Femur (tissue), 1 donor: ENCODE measurements at regions not wholly inside any gene's neighbourhood (a gene's known extent, or its start where the extent isn't known, plus 50 kb on each side); places are given as distances from the start of the nearest gene placed in this dataset.

Experiments
- DNase-seq: peaks from one replicate; pipeline ENCODE4 v3.0.0-alpha.2; 2017

DNA sequence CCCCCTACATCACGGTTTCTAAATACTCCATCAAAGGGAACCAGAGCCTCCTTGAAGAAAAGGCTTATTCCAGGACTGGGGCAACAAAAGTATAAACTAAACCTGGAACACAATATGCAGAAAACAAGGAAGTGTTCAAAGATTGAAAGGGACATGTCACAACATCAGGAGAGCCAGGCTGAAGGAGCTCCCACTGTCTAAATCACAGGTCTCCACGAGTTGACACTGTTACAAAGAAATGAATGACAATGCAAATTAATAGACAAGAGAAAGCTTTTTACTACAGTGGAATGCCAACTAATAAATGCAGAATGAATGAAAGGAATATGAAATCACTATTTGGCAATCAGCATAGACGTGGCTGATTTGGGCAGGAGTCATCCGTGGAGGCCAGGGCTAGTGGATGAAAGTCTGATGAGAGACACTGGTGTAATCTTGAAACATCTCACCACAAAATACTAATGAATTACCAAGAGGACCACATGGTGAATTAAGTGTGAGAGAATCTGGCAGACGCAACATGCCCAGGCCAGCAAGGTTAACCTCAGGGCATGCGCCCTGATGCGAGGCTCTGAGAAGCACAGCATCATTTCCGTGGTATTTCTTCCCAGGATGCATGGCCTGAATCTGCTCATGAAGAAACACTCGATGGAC is 123.8 kb upstream of the TJP1 start:
- no peak for DNase-seq

- no peak for DNase-seq
These were observed 122.7 kb upstream of the TJP1 start for GRCh38 chr15:29944925-29945324.

DNA sequence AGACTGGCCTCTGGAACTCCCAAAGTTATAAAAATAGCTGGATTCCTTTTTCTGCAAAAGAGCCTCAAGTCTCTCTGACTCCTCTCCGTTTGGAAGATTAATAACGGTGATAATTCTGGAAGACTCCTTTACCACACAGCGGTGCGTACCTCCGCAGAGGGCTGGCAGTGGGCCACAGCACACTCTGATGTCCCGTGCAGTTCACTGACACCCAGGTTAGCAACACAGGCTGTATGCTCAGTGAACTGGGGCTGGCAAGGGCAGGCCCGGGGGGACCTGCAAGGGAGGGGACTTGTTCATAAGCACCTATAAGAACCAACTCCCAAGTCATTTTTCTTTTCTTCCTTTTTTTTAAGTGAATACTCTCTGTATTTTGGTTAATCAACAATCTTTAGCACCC is 120.3 kb upstream of the TJP1 start:
- no peak for DNase-seq

- DNase-seq: no peak
These were observed 119.9 kb upstream of the TJP1 start for GRCh38 chr15:29942143-29942542.

- no peak for DNase-seq
These were observed 117.1 kb upstream of the TJP1 start for GRCh38 chr15:29939404-29939803.

DNA sequence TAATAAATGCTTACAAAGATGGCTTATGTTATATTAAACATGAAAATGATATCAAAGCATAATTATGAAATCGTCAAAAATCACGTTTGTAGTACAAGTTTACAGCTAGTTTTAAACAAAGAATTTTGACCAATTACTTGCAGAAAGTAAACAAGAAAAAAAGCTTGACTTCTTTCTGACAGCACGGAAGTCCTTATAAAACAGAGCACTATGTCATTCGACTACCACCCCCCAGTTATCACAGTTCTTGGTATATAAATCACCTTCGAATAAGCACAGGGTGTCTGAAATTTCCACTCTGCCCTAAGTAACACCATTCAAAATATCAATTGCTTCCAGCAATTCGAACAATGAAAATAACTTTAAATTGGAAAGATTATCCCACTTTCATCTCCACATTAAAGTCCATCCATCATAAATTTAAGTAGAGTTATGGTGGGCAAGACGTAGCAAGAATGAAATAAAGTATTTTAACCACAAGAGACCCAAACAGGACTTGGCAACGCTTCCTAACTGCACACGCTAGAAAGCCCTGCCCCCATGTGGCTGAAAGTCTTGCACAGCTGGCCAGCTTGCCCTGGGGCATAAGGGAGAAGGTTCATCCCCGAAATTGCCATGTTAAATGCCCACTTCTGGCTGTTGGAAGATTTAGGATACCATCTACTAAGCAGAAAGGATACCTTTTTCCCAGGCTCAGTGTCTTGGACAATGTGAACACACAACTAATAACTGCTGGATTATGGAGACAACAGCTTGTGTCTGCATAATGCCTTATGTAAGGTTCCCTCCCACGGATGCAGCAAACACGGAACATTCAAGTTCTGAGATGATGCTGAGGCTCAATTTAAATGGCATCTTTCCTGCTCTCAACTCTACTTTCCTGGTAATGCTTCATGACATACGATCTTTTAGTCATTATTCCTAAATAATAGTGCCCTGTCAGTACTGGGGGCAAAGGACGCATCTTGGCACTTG is 116.4 kb upstream of the TJP1 start:
- no peak for DNase-seq

GRCh38 chr15:29937956-29938355 is 115.7 kb upstream of the TJP1 start:
- no peak for DNase-seq

DNA sequence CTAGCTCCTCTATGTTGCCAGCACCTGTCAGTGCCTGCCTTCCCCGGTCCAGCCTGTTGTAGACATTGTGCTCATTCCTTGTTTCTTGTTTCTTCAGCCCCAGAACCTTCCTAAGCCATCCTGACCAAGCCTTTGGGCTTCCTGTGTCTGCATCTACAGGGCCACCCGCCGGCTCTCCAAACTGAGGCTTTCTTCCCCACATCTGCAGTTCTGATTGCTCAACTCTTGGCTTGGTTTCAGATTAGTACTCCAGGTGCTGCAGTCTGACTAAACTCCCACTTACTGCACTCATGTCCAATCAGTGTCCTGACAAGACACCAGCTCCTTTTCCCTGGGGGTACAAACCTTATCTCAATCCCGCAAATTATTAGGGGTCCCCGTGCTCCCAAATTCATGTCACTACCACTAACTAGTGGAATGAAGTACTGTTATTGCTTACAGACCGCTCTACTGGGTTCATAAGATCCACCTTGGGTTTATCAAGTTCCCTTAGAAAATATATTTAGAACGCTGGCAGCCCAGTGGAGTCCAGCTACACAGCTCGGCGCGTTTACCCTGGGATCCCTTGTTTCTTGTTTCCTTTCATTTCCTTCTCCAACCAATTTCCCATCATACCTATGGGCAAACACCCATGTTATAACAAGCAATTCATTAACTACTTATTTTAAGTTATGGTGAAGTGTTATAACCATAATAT is 114.2 kb upstream of the TJP1 start:
- no peak for DNase-seq

- DNase-seq: no peak
These were observed 113.2 kb upstream of the TJP1 start for GRCh38 chr15:29935296-29936004.

DNA sequence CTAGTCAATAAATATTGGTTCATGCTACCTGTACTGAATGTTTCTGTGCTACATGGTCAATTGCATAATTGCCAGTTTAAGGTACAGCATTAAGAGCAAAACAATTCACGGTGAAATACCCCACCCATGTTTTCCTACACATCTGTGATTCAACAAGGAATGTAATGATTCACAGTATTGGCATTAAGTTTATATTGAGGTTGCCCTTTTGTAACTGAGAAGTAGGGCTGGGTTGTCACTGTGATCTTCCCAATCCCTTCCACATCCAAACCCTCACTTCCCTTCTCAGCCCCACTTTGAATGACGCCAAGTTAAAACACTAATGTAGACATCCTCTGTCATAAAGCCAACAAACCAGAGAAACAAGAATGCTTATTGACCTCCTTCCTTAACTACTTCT is 112.0 kb upstream of the TJP1 start:
- DNase-seq: no peak

GRCh38 chr15:29933042-29933803 is 111.0 kb upstream of the TJP1 start:
- DNase-seq: no peak

DNA sequence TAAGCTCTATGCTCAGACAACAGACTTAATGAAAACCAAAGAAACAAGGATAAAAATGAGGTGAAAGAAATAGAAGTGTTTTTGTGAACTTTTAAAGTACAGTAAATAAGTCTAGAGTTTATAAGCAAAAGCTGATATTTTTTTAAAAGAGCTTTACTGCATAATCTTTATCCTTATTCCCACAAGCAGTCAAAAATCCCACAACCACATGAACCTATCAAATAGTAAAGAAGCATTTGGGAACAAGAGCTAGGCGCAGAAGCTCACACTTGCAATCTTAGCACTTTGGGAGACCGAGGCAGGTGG is 103.8 kb upstream of the TJP1 start:
- no peak for DNase-seq

DNA sequence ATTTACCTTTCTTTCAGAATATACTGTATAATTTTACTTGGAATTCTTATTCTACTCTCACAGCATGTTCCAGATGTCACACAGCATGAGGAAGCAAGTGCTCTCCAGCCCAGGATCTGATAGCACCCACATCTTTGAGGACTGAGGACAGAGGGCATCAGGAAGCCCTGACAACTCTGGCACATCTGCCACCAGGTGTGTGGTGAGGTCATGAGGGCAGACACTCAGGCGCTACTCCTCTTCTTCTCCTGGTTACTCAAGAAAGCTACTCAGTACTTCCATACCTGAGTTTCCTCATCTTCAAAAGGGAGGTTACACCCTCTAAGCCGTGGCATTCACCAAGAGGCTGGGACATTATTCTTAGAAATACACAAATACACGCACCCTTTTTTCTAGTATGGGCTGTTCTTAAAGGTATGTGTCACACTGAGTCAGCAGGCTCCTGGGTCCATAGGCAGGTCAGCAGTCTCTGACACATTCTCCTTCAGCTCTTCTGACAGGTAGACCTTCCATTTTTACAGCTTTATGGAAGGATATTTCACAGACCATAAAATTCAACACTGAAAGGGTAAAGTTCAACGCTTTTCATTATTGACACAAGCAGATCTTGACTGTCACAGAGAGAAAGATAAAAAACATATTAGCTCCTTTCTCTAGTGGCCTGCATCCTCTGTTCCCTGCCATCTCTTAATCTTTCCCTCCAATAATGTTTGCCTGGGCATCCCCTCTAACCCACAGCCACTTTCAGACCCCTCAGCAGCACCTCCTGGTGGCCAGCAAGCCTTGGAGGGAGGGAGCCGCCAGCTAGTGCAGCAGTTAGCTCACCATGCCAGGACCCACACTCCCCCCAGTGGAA is 103.2 kb upstream of the TJP1 start:
- DNase-seq: peak; percentile 83

GRCh38 chr15:29924750-29925149 is 102.5 kb upstream of the TJP1 start:
- DNase-seq: peak; percentile 23

DNA sequence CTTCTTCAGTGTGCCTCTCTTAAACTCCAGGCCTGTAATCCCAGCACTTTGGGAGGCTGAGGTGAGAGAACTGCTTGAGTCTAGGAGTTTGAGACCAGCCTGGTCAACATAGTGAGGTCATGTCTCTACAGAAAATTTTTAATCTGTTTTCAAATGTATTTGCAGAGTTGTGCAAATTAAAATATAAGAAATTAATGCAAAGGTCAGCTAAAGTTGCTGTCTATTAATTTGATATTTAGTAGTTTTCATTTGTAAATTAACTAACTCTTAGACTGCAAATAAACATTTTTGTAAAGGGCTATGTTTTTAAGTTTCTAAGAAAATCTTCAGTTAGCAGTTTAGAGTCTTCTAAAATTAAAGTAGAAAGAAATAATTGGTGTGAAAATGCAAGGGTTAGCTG is 99.9 kb upstream of the TJP1 start:
- DNase-seq: no peak

DNA sequence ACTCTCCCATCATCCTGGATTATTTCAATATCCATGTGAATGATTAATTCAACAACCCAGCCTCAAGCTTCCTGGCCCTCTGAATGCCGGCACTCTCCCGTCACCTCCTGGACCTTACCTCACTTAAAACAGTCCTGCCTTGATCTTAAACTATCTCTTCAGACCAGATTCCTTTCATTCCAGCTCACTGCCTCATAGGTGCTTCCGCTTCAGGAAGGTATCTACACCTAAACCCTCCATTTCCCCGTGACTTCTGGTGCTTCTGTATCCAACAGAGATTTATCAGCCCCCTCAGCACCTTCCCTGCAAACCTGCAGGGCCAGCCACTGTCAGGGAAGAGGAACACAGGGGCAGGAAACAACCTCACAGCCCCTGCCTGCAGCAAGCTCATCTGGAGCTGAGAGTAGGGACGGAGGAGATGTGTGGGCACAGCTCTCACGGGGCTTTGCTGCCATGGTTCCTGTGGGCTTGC is 98.9 kb upstream of the TJP1 start:
- no peak for DNase-seq

- no peak for DNase-seq
These were observed 98.2 kb upstream of the TJP1 start for GRCh38 chr15:29920515-29920914.

DNA sequence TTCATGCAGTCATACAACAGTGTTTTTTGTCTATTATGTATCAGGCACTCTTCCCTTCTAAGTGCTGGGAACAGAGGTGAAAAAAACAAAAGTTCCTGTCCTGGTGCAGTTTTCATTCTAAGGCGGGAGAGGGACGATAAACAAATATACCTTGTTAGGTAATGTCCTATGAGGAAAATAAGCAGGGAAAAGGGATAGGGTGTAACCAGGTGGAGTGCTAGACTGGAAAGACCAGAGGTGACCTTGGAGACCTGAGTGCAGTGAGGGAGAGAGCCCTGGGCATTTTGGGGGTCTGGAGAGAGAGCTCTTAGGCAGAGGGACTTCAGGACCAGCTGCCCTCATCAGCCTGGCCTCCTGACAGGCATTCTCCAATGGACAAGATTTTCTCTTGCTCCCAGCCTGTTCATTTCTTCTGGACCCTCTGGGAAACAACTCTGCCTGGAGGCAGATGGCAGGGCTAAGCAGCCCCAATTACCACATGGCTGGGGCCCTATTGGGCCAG is 97.2 kb upstream of the TJP1 start:
- no peak for DNase-seq

GRCh38 chr15:29917600-29918597 is 95.6 kb upstream of the TJP1 start:
- DNase-seq: no peak

GRCh38 chr15:29914511-29914926 is 92.3 kb upstream of the TJP1 start:
- no peak for DNase-seq
